HEK293 (cell line): ENCODE measurements at regions not wholly inside any gene's neighbourhood (a gene's known extent, or its start where the extent isn't known, plus 50 kb on each side); places are given as distances from the start of the nearest gene placed in this dataset.
"Not testable (repeated sequence)": the region's sequence is repeated elsewhere in the genome, so short reads cannot be mapped to it uniquely, and the experiment has no call there.

Experiments used
- CTCF ChIA-PET: fragments of 350-600 bp; formaldehyde crosslinking; extraction: SDS; loops from one replicate; lab custom pipeline; 2021; ENCODE audit warnings: antibody characterized with exemption; lab: Yijun Ruan, JAX
- POLR2A ChIA-PET: fragments of 300-600 bp; formaldehyde crosslinking; extraction: SDS; loops from one replicate; lab custom pipeline; 2020; ENCODE audit warnings: antibody characterized with exemption, inconsistent platforms; lab: Yijun Ruan, JAX
- H3K27ac ChIP-seq: fragments of 200-500 bp; sonication (Bioruptor generic); 2 replicates; pipeline ENCODE4 v1.5.1; 2014; ENCODE audit warnings: low read depth, low read length, control low read depth, inconsistent platforms; ENCODE audit errors: extremely low read depth
- H3K36me3 ChIP-seq, 2 experiments: fragments of 200-500 bp in 1 of 2; sonication (Bioruptor generic) in 1 of 2; 1 replicate in 1 of 2; 2 replicates in 1 of 2; pipeline ENCODE4 v1.5.1; 2014 to 2017; ENCODE audit warnings: inconsistent platforms in 2 of 2, low read length in 2 of 2; ENCODE audit not compliant: control insufficient read depth in 2 of 2, insufficient read depth in 1 of 2
- H3K4me1 ChIP-seq: fragments of 200-500 bp; sonication (Bioruptor generic); 2 replicates; pipeline ENCODE4 v1.5.1; 2014; ENCODE audit warnings: mild to moderate bottlenecking, low read length, inconsistent platforms; ENCODE audit not compliant: control insufficient read depth, insufficient read depth
- H3K4me3 ChIP-seq: 2 replicates; pipeline ENCODE4 v1.5.1; 2011; ENCODE audit warnings: low read depth, mild to moderate bottlenecking, control low read depth, low read length, moderate library complexity
- H3K9me3 ChIP-seq: fragments of 200-500 bp; sonication (Bioruptor generic); 2 replicates; pipeline ENCODE4 v1.5.1; 2014; ENCODE audit warnings: low read depth, low read length, inconsistent platforms; ENCODE audit not compliant: control insufficient read depth, insufficient read depth
- GFI1B ChIP-seq: fragments of 450-650 bp; formaldehyde crosslinking; IDR thresholded peaks from 2 replicates; pipeline ENCODE4 v1.5.1; 2016; ENCODE audit warnings: missing biosample characterization, missing genetic modification characterization
- GLI2 ChIP-seq: fragments of 450-650 bp; formaldehyde crosslinking; IDR thresholded peaks from 2 replicates; pipeline ENCODE4; 2017; ENCODE audit warnings: missing biosample characterization, missing genetic modification characterization, low read depth, borderline replicate concordance
- HOXC10 ChIP-seq: sonication (generic); formaldehyde crosslinking; IDR thresholded peaks from 2 replicates; pipeline ENCODE4 v1.8.1; 2023; ENCODE audit warnings: mild to moderate bottlenecking, missing genetic modification reagents
- IKZF3 ChIP-seq: fragments of 450-650 bp; IDR thresholded peaks from 2 replicates; pipeline ENCODE4 v1.5.0; 2018; ENCODE audit warnings: missing biosample characterization, mild to moderate bottlenecking, missing genetic modification characterization, moderate library complexity
- MYNN ChIP-seq: fragments of 450-650 bp; formaldehyde crosslinking; IDR thresholded peaks from 2 replicates; pipeline ENCODE4 v1.5.1; 2016; ENCODE audit warnings: missing biosample characterization, missing genetic modification characterization, borderline replicate concordance
- WT1 ChIP-seq: fragments of 450-650 bp; formaldehyde crosslinking; IDR thresholded peaks from 2 replicates; pipeline ENCODE4 v1.5.1; 2016; ENCODE audit warnings: missing biosample characterization, missing genetic modification characterization
- ZFHX2 ChIP-seq: fragments of 450-650 bp; formaldehyde crosslinking; conservative IDR thresholded peaks from 2 replicates; pipeline ENCODE4 v1.5.1; 2016; ENCODE audit warnings: missing biosample characterization, missing genetic modification characterization
- ZNF121 ChIP-seq: fragments of 450-650 bp; formaldehyde crosslinking; IDR thresholded peaks from 2 replicates; pipeline ENCODE4 v1.5.1; 2016; ENCODE audit warnings: missing biosample characterization, missing genetic modification characterization
- ZNF214 ChIP-seq: fragments of 450-650 bp; formaldehyde crosslinking; IDR thresholded peaks from 2 replicates; pipeline ENCODE4 v1.5.1; 2017; ENCODE audit warnings: missing biosample characterization, mild to moderate bottlenecking, missing genetic modification characterization, borderline replicate concordance
- ZNF24 ChIP-seq: fragments of 450-650 bp; formaldehyde crosslinking; IDR thresholded peaks from 2 replicates; pipeline ENCODE4 v1.5.1; 2016; ENCODE audit warnings: missing biosample characterization, missing genetic modification characterization
- ZNF366 ChIP-seq: fragments of 450-650 bp; formaldehyde crosslinking; conservative IDR thresholded peaks from 2 replicates; pipeline ENCODE4 v1.5.1; 2016; ENCODE audit warnings: missing biosample characterization, missing genetic modification characterization
- ZNF394 ChIP-seq: fragments of 450-650 bp; formaldehyde crosslinking; IDR thresholded peaks from 2 replicates; pipeline ENCODE4 v1.5.1; 2016; ENCODE audit warnings: missing biosample characterization, missing genetic modification characterization, mild to moderate bottlenecking, moderate library complexity, borderline replicate concordance
- ZNF404 ChIP-seq: fragments of 450-650 bp; formaldehyde crosslinking; IDR thresholded peaks from 2 replicates; pipeline ENCODE4 v1.5.1; 2017; ENCODE audit warnings: missing biosample characterization, missing genetic modification characterization
- ZNF426 ChIP-seq: fragments of 450-650 bp; formaldehyde crosslinking; IDR thresholded peaks from 2 replicates; pipeline ENCODE4 v1.5.1; 2017; ENCODE audit warnings: missing biosample characterization, missing genetic modification characterization, mild to moderate bottlenecking, inconsistent platforms, moderate library complexity
- ZNF555 ChIP-seq: fragments of 450-650 bp; formaldehyde crosslinking; conservative IDR thresholded peaks from 2 replicates; pipeline ENCODE4 v1.5.1; 2017; ENCODE audit warnings: missing biosample characterization, mild to moderate bottlenecking, missing genetic modification characterization, inconsistent platforms
- ZNF621 ChIP-seq: fragments of 450-650 bp; formaldehyde crosslinking; IDR thresholded peaks from 2 replicates; pipeline ENCODE4 v1.5.1; 2017; ENCODE audit warnings: missing biosample characterization, missing genetic modification characterization
- ZNF623 ChIP-seq: fragments of 450-650 bp; formaldehyde crosslinking; IDR thresholded peaks from 2 replicates; pipeline ENCODE4 v1.5.1; 2016; ENCODE audit warnings: missing biosample characterization, missing genetic modification characterization
- ZNF629 ChIP-seq: fragments of 450-650 bp; formaldehyde crosslinking; IDR thresholded peaks from 2 replicates; pipeline ENCODE4 v1.5.1; 2017; ENCODE audit warnings: missing biosample characterization, missing genetic modification characterization
- TF ChIP-seq, protein P1 (sequence below): fragments of 450-650 bp; formaldehyde crosslinking; IDR thresholded peaks from 2 replicates; pipeline ENCODE4 v1.5.1; 2016; ENCODE audit warnings: missing biosample characterization, missing genetic modification characterization
- TF ChIP-seq, protein P2 (sequence below): fragments of 450-650 bp; IDR thresholded peaks from 2 replicates; pipeline ENCODE4 v1.5.1; 2018; ENCODE audit warnings: missing biosample characterization, mild to moderate bottlenecking, missing genetic modification characterization

DNA sequence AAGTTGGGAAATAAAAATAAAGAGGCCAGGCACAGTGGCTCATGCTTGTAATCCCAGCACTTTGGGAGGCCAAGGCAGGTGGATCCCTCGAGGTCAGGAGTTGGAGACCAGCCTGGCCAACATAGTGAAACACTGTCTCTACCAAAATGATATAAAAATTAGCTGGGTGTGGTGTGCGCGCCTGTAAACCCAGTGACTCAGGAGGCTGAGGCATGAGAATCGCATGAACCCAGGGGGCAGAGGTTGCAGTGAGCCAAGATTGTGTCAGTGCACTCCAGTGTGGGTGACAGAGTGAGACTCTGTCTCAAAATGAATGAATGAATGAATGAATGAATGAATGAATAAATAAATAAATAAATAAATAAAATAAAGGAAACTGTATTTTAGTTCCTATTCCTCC lies 93.9 kb downstream of the SPRY4 start:
- H3K36me3 ChIP-seq, POLR2A ChIA-PET, CTCF ChIA-PET, H3K4me3 ChIP-seq, H3K4me1 ChIP-seq, H3K27ac ChIP-seq, H3K9me3 ChIP-seq: not testable (repeated sequence)
- 0 out of 2 replicates have a peak, but pooled peaks have one; percentile 23 for TF ChIP-seq ZNF24

GRCh38 chr5:142225141-142225540 lies 99.7 kb downstream of the SPRY4 start:
- no peak overlapping the region for H3K27ac ChIP-seq
- H3K36me3 ChIP-seq: no peaks in the 10 kb centered on the region
- CTCF ChIA-PET: interaction anchor here (0.6 kb wide), 1 partner anchor 73 kb away, joined by 3 read pairs; no protein-coding TSS in a partner anchor
- TF ChIP-seq ZNF621: no peak
- peak; percentile 82 for TF ChIP-seq ZNF121 (tag by site-specific recombination)
- TF ChIP-seq HOXC10 (CRISPR knock-in tag): no peak
- TF ChIP-seq, protein P1, sequence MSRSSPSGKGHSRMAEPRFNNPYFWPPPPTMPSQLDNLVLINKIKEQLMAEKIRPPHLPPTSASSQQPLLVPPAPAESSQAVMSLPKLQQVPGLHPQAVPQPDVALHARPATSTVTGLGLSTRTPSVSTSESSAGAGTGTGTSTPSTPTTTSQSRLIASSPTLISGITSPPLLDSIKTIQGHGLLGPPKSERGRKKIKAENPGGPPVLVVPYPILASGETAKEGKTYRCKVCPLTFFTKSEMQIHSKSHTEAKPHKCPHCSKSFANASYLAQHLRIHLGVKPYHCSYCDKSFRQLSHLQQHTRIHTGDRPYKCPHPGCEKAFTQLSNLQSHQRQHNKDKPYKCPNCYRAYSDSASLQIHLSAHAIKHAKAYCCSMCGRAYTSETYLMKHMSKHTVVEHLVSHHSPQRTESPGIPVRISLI: no peak
- TF ChIP-seq ZNF623 (tag by site-specific recombination): no peak
- no peak for TF ChIP-seq ZNF366 (tag by site-specific recombination)
- no peak; the same call in 1 of the 2 replicates for TF ChIP-seq ZNF394 (tag by site-specific recombination)
- no peak for TF ChIP-seq ZNF426 (tag by site-specific recombination)
- no peak for TF ChIP-seq ZNF555 (tag by site-specific recombination)
- TF ChIP-seq, all 188 proteins: peak for 1
- H3K9me3 ChIP-seq: no peaks in the 10 kb centered on the region
- H3K4me1 ChIP-seq: peaks cover 23% of the 10 kb centered on the region
- POLR2A ChIA-PET: interaction anchor here (0.6 kb wide), 1 partner anchor 20 kb away, joined by 4 read pairs; no protein-coding TSS in a partner anchor
- no peak overlapping the region for H3K4me3 ChIP-seq

DNA sequence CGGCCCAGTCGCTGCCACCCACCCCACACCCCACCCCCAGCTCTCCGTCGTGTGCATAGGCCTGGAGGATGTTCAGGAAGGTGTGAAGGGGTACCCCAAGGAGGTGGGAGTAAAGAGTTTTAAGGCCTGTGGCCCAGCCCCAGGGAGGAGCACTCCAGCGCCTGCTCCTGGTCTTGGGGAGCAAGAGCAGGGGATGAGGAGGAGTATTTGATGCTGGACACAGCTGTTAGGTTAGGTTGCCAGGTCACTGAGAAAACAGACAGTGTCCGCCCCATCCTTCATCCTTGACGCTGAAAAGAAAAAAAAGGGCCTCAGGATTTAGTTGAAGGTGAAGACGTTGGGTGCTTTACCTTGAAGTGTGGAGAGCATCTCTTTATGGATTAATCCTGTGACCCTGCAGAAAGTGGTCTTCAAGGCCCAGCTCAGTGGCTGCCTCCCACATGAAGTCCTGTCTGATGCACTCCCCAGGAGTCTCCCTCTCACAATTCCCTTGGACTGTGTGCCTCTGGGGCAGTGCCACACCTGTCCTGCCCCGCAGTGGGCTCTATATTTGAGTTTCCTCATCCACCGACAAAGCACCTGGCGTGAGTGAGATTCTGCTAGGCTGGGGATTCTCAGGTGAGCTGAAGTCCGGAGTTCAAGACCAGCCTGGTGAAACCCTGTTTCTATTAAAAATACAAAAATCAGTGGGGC lies 101.8 kb downstream of the SPRY4 start:
- CTCF ChIA-PET: interaction anchor here (0.6 to 1.3 kb wide), 5 partner anchors 24 to 475 kb away, joined by 3 read pairs; no protein-coding TSS in a partner anchor
- H3K4me3 ChIP-seq: no peak overlapping the region
- POLR2A ChIA-PET: interaction anchor here (0.9 to 1.0 kb wide), 2 partner anchors 11 to 134 kb away, joined by 3 read pairs; no protein-coding TSS in a partner anchor
- H3K9me3 ChIP-seq: no peaks in the 10 kb centered on the region
- H3K36me3 ChIP-seq: no peaks in the 10 kb centered on the region
- peak overlapping the region; percentile 25; the same call in 1 of the 2 replicates for H3K27ac ChIP-seq
- peaks cover 23% of the 10 kb centered on the region for H3K4me1 ChIP-seq
- TF ChIP-seq MYNN (tag by site-specific recombination): no peak
- 0 out of 2 replicates have a peak, but pooled peaks have one; percentile 11 for TF ChIP-seq ZFHX2

DNA sequence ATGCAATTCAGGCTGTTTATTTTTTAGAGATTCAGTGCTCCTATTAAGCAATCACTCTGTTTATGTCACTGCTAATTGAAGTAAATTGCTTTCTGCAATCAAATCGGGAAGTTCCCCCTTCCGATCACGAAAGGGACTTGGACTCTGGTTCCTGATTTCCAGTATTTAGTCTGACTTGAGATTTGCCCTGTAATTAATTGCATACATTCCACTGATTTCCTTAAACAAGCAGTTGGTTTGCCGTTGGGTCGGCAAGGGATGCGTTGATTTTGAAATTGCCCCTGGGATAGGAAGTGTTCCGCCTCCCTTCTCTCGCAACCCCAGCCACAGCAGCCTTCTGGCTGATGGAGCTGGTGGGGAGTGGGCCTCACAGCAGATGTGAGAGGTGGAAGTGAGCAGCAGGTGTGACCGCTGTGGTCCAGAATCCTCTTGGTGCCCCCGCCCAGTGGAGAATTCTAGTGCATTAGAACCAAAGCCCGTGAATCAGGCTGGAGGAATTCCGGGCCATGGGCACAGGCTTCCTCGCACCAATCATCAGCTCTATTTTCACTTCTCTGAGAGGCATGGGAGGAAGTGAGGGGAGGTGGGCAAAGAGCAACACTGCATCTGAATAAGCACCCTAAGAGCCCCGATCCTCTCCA lies 102.5 kb downstream of the SPRY4 start:
- no peaks in the 10 kb centered on the region for H3K9me3 ChIP-seq
- H3K27ac ChIP-seq: no peak overlapping the region
- no peak overlapping the region for H3K4me3 ChIP-seq
- CTCF ChIA-PET: interaction anchor here (0.6 to 1.3 kb wide), 4 partner anchors 25 to 476 kb away, joined by 3 read pairs; no protein-coding TSS in a partner anchor
- POLR2A ChIA-PET: no interaction called here
- TF ChIP-seq GFI1B (peak; percentile 85), ZNF214 (tag by site-specific recombination) (no peak), GLI2 (tag by site-specific recombination) (no peak), IKZF3 (tag by site-specific recombination) (0 out of 2 replicates have a peak, but pooled peaks have one; percentile 11), ZNF629 (tag by site-specific recombination) (peak; percentile 18; the same call in 1 of the 2 replicates), ZNF404 (no peak), WT1 (tag by site-specific recombination) (0 out of 2 replicates have a peak, but pooled peaks have one; percentile 12)
- TF ChIP-seq, protein P2, sequence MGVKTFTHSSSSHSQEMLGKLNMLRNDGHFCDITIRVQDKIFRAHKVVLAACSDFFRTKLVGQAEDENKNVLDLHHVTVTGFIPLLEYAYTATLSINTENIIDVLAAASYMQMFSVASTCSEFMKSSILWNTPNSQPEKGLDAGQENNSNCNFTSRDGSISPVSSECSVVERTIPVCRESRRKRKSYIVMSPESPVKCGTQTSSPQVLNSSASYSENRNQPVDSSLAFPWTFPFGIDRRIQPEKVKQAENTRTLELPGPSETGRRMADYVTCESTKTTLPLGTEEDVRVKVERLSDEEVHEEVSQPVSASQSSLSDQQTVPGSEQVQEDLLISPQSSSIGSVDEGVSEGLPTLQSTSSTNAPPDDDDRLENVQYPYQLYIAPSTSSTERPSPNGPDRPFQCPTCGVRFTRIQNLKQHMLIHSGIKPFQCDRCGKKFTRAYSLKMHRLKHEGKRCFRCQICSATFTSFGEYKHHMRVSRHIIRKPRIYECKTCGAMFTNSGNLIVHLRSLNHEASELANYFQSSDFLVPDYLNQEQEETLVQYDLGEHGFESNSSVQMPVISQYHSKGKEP: 0 out of 2 replicates have a peak, but pooled peaks have one; percentile 15
- H3K36me3 ChIP-seq: no peaks in the 10 kb centered on the region
- H3K4me1 ChIP-seq: peaks cover 23% of the 10 kb centered on the region
